ENCODE measurements at regions not wholly inside any gene's neighbourhood (a gene's known extent, or its start where the extent isn't known, plus 50 kb on each side); places are given as distances from the start of the nearest gene placed in this dataset.

- H3K4me3 ChIP-seq (ENCODE audit: insufficient read depth, low read depth, low read length), result no peak overlapping the region
- H4K20me1 ChIP-seq (ENCODE audit: insufficient read depth, low read length), result no peaks in the 10 kb centered on the region
- no peaks in the 10 kb centered on the region for H3K27me3 Mint-ChIP-seq (ENCODE audit: low read depth, unreplicated experiment)
- TF ChIP-seq, protein P1, sequence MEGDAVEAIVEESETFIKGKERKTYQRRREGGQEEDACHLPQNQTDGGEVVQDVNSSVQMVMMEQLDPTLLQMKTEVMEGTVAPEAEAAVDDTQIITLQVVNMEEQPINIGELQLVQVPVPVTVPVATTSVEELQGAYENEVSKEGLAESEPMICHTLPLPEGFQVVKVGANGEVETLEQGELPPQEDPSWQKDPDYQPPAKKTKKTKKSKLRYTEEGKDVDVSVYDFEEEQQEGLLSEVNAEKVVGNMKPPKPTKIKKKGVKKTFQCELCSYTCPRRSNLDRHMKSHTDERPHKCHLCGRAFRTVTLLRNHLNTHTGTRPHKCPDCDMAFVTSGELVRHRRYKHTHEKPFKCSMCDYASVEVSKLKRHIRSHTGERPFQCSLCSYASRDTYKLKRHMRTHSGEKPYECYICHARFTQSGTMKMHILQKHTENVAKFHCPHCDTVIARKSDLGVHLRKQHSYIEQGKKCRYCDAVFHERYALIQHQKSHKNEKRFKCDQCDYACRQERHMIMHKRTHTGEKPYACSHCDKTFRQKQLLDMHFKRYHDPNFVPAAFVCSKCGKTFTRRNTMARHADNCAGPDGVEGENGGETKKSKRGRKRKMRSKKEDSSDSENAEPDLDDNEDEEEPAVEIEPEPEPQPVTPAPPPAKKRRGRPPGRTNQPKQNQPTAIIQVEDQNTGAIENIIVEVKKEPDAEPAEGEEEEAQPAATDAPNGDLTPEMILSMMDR (IDR thresholded peaks at IDR 0.05; ENCODE audit: insufficient read depth, low read depth, low read length), result no peak
- TF ChIP-seq EZH2 (IDR thresholded peaks at IDR 0.05; ENCODE audit: insufficient read depth, low read length), result no peak
- H3K27ac Mint-ChIP-seq (ENCODE audit: unreplicated experiment), result no peak overlapping the region
- H2AFZ ChIP-seq (ENCODE audit: low read depth, low read length), result no peak overlapping the region
- H3K79me2 ChIP-seq (ENCODE audit: insufficient read depth, low read length), result no peaks in the 10 kb centered on the region
- no peak overlapping the region for H3K4me2 ChIP-seq (ENCODE audit: low read length)
- no peak overlapping the region for H3K4me3 Mint-ChIP-seq (ENCODE audit: unreplicated experiment)
- H3K4me1 Mint-ChIP-seq (ENCODE audit: low read depth, unreplicated experiment), result no peaks in the 10 kb centered on the region
- FAIRE-seq, result no peak
- H3K4me1 ChIP-seq (ENCODE audit: insufficient read depth, low read length), result no peaks in the 10 kb centered on the region
- no peaks in the 10 kb centered on the region for H3K27me3 ChIP-seq (ENCODE audit: insufficient read depth, low read length)
- no peak for DNase-seq (ENCODE audit: low read depth)
- H3K36me3 ChIP-seq (ENCODE audit: insufficient read depth, low read length), result no peaks in the 10 kb centered on the region
- no peaks in the 10 kb centered on the region for H3K9me3 ChIP-seq (ENCODE audit: insufficient read depth, low read depth, low read length)
- no peaks in the 10 kb centered on the region for H3K9me3 Mint-ChIP-seq (ENCODE audit: unreplicated experiment)
- H3K36me3 Mint-ChIP-seq (ENCODE audit: low read depth, unreplicated experiment), result no peaks in the 10 kb centered on the region
- H3K9ac ChIP-seq (ENCODE audit: low read length), result no peak overlapping the region
- H3K27ac ChIP-seq (ENCODE audit: low read depth, low read length), result no peak overlapping the region
Measured at GRCh38 chr11:28919194-28919593, 811.0 kb downstream of the METTL15 start.

GRCh38 chr11:28913883-28914282 is 805.7 kb downstream of the METTL15 start:
- no peak for TF ChIP-seq EZH2 (IDR thresholded peaks at IDR 0.05; ENCODE audit: insufficient read depth, low read length)
- TF ChIP-seq, protein P1 (IDR thresholded peaks at IDR 0.05; ENCODE audit: insufficient read depth, low read depth, low read length), result no peak
- Histone ChIP-seq H4K20me1 (ENCODE audit: insufficient read depth, low read length) (no peaks in the 10 kb centered on the region), H2AFZ (ENCODE audit: low read depth, low read length) (no peak overlapping the region), H3K9ac (ENCODE audit: low read length) (no peak overlapping the region), H3K4me3 (ENCODE audit: insufficient read depth, low read depth, low read length) (no peak overlapping the region), H3K9me3 (ENCODE audit: insufficient read depth, low read depth, low read length) (no peaks in the 10 kb centered on the region), H3K27me3 (ENCODE audit: insufficient read depth, low read length) (no peaks in the 10 kb centered on the region), H3K4me1 (ENCODE audit: insufficient read depth, low read length) (no peaks in the 10 kb centered on the region), H3K79me2 (ENCODE audit: insufficient read depth, low read length) (no peaks in the 10 kb centered on the region), H3K27ac (ENCODE audit: low read depth, low read length) (no peak overlapping the region), H3K36me3 (ENCODE audit: insufficient read depth, low read length) (no peaks in the 10 kb centered on the region), H3K4me2 (ENCODE audit: low read length) (no peak overlapping the region)
- Mint-ChIP-seq H3K27me3 (ENCODE audit: low read depth, unreplicated experiment) (no peaks in the 10 kb centered on the region), H3K4me3 (ENCODE audit: unreplicated experiment) (no peak overlapping the region), H3K27ac (ENCODE audit: unreplicated experiment) (no peak overlapping the region), H3K36me3 (ENCODE audit: low read depth, unreplicated experiment) (no peaks in the 10 kb centered on the region), H3K9me3 (ENCODE audit: unreplicated experiment) (no peaks in the 10 kb centered on the region), H3K4me1 (ENCODE audit: low read depth, unreplicated experiment) (peaks cover 13% of the 10 kb centered on the region)
- FAIRE-seq (no peak), DNase-seq (ENCODE audit: low read depth) (no peak)

GRCh38 chr11:28911829-28912228 is 803.6 kb downstream of the METTL15 start:
- no peak overlapping the region for H3K4me3 Mint-ChIP-seq (ENCODE audit: unreplicated experiment)
- no peaks in the 10 kb centered on the region for H3K36me3 ChIP-seq (ENCODE audit: insufficient read depth, low read length)
- H3K9me3 ChIP-seq (ENCODE audit: insufficient read depth, low read depth, low read length), result no peaks in the 10 kb centered on the region
- TF ChIP-seq EZH2 (IDR thresholded peaks at IDR 0.05; ENCODE audit: insufficient read depth, low read length), result no peak
- TF ChIP-seq, protein P1 (IDR thresholded peaks at IDR 0.05; ENCODE audit: insufficient read depth, low read depth, low read length), result no peak
- no peaks in the 10 kb centered on the region for H3K36me3 Mint-ChIP-seq (ENCODE audit: low read depth, unreplicated experiment)
- H3K4me2 ChIP-seq (ENCODE audit: low read length), result no peak overlapping the region
- H3K79me2 ChIP-seq (ENCODE audit: insufficient read depth, low read length), result no peaks in the 10 kb centered on the region
- H3K4me1 Mint-ChIP-seq (ENCODE audit: low read depth, unreplicated experiment), result peaks cover 13% of the 10 kb centered on the region
- no peak overlapping the region for H2AFZ ChIP-seq (ENCODE audit: low read depth, low read length)
- H3K4me1 ChIP-seq (ENCODE audit: insufficient read depth, low read length), result no peaks in the 10 kb centered on the region
- H3K27ac ChIP-seq (ENCODE audit: low read depth, low read length), result no peak overlapping the region
- DNase-seq (ENCODE audit: low read depth) (no peak), FAIRE-seq (no peak)
- no peaks in the 10 kb centered on the region for H3K27me3 ChIP-seq (ENCODE audit: insufficient read depth, low read length)
- H4K20me1 ChIP-seq (ENCODE audit: insufficient read depth, low read length), result no peaks in the 10 kb centered on the region
- no peaks in the 10 kb centered on the region for H3K27me3 Mint-ChIP-seq (ENCODE audit: low read depth, unreplicated experiment)
- no peaks in the 10 kb centered on the region for H3K9me3 Mint-ChIP-seq (ENCODE audit: unreplicated experiment)
- no peak overlapping the region for H3K9ac ChIP-seq (ENCODE audit: low read length)
- H3K4me3 ChIP-seq (ENCODE audit: insufficient read depth, low read depth, low read length), result no peak overlapping the region
- H3K27ac Mint-ChIP-seq (ENCODE audit: unreplicated experiment), result no peak overlapping the region
